ENCODE measurements at regions not wholly inside any gene's neighbourhood (a gene's known extent, or its start where the extent isn't known, plus 50 kb on each side); places are given as distances from the start of the nearest gene placed in this dataset.

DNA sequence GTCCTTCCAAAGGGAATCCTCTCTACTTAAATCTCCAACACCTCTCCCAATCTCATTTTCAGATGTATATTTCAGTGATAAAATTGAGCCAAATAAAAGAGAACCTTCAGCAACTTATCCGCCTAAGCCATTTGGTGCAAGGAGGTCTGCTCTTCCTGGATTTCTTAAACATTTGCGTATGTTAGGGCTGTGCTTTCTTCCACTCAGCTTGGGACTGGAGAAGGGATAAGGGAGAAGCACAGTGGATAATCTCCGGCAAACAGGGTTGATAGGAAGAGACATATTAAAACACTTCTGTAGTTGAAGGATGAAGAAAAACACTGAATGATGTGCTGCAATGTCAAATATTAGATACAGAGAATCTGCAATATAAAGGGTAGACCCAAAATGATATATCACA is 796.2 kb downstream of the KCNJ3 start:
- TF ChIP-seq, protein P1, sequence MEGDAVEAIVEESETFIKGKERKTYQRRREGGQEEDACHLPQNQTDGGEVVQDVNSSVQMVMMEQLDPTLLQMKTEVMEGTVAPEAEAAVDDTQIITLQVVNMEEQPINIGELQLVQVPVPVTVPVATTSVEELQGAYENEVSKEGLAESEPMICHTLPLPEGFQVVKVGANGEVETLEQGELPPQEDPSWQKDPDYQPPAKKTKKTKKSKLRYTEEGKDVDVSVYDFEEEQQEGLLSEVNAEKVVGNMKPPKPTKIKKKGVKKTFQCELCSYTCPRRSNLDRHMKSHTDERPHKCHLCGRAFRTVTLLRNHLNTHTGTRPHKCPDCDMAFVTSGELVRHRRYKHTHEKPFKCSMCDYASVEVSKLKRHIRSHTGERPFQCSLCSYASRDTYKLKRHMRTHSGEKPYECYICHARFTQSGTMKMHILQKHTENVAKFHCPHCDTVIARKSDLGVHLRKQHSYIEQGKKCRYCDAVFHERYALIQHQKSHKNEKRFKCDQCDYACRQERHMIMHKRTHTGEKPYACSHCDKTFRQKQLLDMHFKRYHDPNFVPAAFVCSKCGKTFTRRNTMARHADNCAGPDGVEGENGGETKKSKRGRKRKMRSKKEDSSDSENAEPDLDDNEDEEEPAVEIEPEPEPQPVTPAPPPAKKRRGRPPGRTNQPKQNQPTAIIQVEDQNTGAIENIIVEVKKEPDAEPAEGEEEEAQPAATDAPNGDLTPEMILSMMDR (IDR thresholded peaks at IDR 0.05; ENCODE audit: low read depth, low read length): no peak
- no peak for TF ChIP-seq MYC (IDR thresholded peaks at IDR 0.05; ENCODE audit: low read depth, low read length)

Data from NB4 (cell line).